Small intestine (tissue), 7 donors: ENCODE measurements at regions not wholly inside any gene's neighbourhood (a gene's known extent, or its start where the extent isn't known, plus 50 kb on each side); places are given as distances from the start of the nearest gene placed in this dataset.
"Not testable (repeated sequence)": the region's sequence is repeated elsewhere in the genome, so short reads cannot be mapped to it uniquely, and the experiment has no call there.

Source experiments
- DNase-seq, 2 donors: peaks; one replicate each; pipeline versions ENCODE4 v3.0.0 to v3.0.0-alpha.2; 2013
- FAIRE-seq: peaks from 2 replicates; lab custom pipeline; 2012; peaks lifted over from hg19 to GRCh38; lab: Jason Lieb, UNC
- H3K27ac ChIP-seq, 3 donors: one replicate each; pipeline ENCODE4 v1.5.1; 2013; ENCODE audit warnings: low read length in 2 of 3, mild to moderate bottlenecking in 2 of 3, control low read depth in 1 of 3, inconsistent platforms in 1 of 3, low read depth in 1 of 3, moderate library complexity in 1 of 3
- H3K27me3 ChIP-seq, 3 donors: one replicate each; pipeline ENCODE4 v1.6.1; 2013; ENCODE audit warnings: low read length in 3 of 3, inconsistent platforms in 1 of 3; ENCODE audit not compliant: control insufficient read depth in 3 of 3, insufficient read depth in 3 of 3
- H3K36me3 ChIP-seq, 3 donors: one replicate each; pipeline ENCODE4 v1.6.1; 2013; ENCODE audit warnings: low read length in 3 of 3, inconsistent platforms in 1 of 3, low read depth in 1 of 3, mild to moderate bottlenecking in 1 of 3, moderate library complexity in 1 of 3; ENCODE audit not compliant: control insufficient read depth in 3 of 3, insufficient read depth in 2 of 3
- H3K4me1 ChIP-seq, 3 donors: one replicate each; pipeline ENCODE4 v1.6.1; 2013; ENCODE audit warnings: low read length in 2 of 3, inconsistent platforms in 1 of 3, low read depth in 1 of 3, mild to moderate bottlenecking in 1 of 3, moderate library complexity in 1 of 3; ENCODE audit not compliant: control insufficient read depth in 3 of 3, insufficient read depth in 2 of 3
- H3K4me3 ChIP-seq, 3 donors: one replicate each; pipeline ENCODE4 v1.5.1; 2013; ENCODE audit warnings: low read length in 3 of 3, control low read depth in 1 of 3, inconsistent platforms in 1 of 3, low read depth in 1 of 3, mild to moderate bottlenecking in 1 of 3, moderate library complexity in 1 of 3
- H3K9me3 ChIP-seq, 2 donors: one replicate each; pipeline ENCODE4 v1.6.1; 2013; ENCODE audit warnings: low read depth in 1 of 2, low read length in 1 of 2; ENCODE audit not compliant: control insufficient read depth in 2 of 2, insufficient read depth in 1 of 2
- WGBS, 3 donors: extraction: QIAGEN DNeasy Blood & Tissue Kit; methylation state at CpG; one replicate each; pipeline ENCODE4 v1.1.7; 2013; 5-methylcytosine and 5-hydroxymethylcytosine counted together
- donor health status: healthy with polysubstance abuse.
- donor health status: control.
- donor health status: control.
- donor health status: Bipolar disorder and iron deficiency.
- donor health status: healthy.

DNA sequence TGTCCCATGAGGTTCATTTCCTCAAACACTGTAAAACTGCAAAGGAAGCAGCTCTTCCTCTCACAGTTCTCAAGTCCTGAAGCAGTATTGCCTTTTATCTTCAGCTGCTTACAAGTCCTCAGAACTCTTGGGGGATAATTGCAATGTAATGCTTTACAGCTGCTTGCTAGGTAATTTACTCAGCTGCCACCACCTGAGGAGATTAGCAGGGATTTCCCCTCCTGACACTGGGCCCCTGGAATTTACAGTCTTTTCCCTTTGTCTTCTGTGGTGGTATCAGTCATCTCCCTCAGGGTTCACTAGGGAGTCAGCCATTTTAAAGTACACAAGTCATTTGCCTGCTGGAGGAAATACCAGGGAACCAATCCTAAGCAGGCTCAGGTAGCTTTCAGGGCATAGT, 754.3 kb upstream of the GRAMD2B start:
- no peak for FAIRE-seq
- H3K27ac ChIP-seq, result peak overlapping the region in 1 of 3 donors; percentile 59
- peak; percentile 39 to 94 for DNase-seq
- peaks cover 0 to 3% (median 0%) of the 10 kb centered on the region in 3 donors for H3K4me1 ChIP-seq
- H3K4me3 ChIP-seq, result no peak overlapping the region
- peaks cover 0 to 2% of the 10 kb centered on the region in 2 donors for H3K9me3 ChIP-seq
- H3K27me3 ChIP-seq, result no peaks in the 10 kb centered on the region
- H3K36me3 ChIP-seq, result no peaks in the 10 kb centered on the region

DNA sequence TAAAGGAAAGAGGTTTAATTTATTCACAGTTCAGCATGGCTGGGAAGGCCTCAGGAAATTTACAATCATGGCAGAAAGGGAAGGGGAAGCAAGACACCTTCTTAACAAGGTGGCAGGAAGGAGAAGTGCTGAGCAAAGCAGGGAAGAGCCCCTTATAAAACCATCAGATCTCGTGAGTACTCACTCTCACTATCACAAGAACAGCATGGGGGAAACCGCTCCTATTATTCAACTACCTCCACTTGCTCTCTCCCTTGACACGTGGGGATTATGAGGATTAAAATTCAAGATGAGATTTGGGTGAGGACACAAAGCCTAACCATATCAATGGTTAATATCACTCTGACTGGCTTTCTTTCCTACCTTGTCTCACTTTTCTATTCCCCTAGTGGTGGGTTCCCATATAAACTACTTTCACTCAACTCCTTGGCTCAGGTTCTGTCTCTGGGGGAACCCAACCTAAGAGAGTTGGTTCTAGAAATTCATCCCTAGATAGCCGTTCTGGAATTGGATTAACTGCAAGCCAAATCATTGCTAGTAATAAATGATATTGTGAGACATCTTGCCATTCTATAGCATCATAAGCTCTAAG, 749.8 kb upstream of the GRAMD2B start:
- Histone ChIP-seq H3K27me3 (no peaks in the 10 kb centered on the region), H3K9me3 (no peaks in the 10 kb centered on the region), H3K36me3 (no peaks in the 10 kb centered on the region), H3K4me3 (no peak overlapping the region), H3K27ac (no peak overlapping the region), H3K4me1 (peaks cover 0 to 2% (median 0%) of the 10 kb centered on the region in 3 donors)
- 83 to 85% (median 85%) methylated on average over 4 of the region's 4 CpGs for WGBS, 3 donors
- FAIRE-seq (no peak), DNase-seq (no peak)

DNA sequence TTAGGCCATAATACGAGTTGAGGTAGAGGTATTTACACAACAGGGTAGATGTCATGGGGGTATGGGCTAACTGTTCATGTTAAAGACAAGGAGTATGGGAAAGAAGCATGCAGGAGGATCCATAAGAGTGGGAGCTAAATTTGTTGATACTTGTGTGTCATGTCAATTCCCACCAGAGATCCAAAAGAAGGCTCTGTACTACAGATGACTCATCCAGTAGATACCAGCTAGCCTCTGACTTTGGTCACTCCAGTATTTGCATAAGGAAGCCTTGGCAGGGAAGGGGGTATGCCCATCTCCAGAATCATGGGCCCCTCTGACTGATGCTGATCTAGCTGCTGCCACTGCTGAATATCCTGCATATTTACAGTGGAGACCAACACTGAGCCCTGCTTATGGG, 743.7 kb upstream of the GRAMD2B start:
- FAIRE-seq (no peak), DNase-seq (no peak)
- no peaks in the 10 kb centered on the region for H3K9me3 ChIP-seq
- no peaks in the 10 kb centered on the region for H3K4me1 ChIP-seq
- no peak overlapping the region for H3K27ac ChIP-seq
- H3K36me3 ChIP-seq, result no peaks in the 10 kb centered on the region
- no peaks in the 10 kb centered on the region for H3K27me3 ChIP-seq
- 72 to 92% (median 77%) methylated on average over 1 of the region's 1 CpG for WGBS, 3 donors
- H3K4me3 ChIP-seq, result no peak overlapping the region

DNA sequence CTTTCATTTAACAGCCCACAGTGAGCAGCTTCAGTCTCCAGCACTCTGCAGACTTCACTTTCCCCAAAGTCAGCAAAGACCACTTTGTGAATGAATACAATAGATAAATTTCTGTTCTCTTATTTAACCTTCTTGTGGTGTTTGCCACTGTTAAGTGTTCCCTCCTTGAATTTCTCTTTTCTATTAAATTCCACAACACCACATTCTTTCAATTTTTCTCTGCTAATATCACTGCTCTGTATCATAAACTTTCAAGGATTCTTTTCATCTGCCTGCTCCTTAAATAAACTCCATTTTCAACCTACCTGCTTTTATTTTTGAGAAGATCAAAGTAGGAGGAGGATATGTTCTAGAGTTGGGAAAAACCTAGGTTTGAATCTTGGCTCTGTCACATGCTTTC, 739.5 kb upstream of the GRAMD2B start:
- H3K9me3 ChIP-seq, result no peaks in the 10 kb centered on the region
- FAIRE-seq (no peak), DNase-seq (no peak)
- no peak overlapping the region for H3K4me3 ChIP-seq
- no peaks in the 10 kb centered on the region for H3K36me3 ChIP-seq
- H3K27ac ChIP-seq, result no peak overlapping the region
- H3K4me1 ChIP-seq, result no peaks in the 10 kb centered on the region
- H3K27me3 ChIP-seq, result no peaks in the 10 kb centered on the region

DNA sequence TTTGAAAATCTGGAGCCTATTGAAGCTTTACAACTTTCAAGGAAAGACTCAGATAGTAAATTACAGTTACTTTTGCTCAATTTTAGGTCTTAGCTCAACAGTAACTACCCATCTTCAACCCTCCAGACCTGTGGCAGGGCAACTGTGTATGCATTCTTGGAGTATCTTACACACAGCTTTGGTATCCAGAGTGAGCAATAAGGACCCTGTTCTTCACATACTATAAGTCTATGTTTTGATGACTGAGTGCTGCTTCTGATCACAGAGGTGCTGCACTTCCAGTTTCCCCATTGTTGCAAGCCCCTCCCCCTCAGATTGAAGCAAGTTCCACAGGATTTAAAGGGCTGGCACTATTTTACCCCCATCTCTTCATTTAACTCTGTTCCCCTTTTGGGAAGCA, 737.4 kb upstream of the GRAMD2B start:
- H3K27me3 ChIP-seq, result no peaks in the 10 kb centered on the region
- no peak overlapping the region for H3K27ac ChIP-seq
- no peaks in the 10 kb centered on the region for H3K36me3 ChIP-seq
- peaks cover 0 to 2% of the 10 kb centered on the region in 2 donors for H3K9me3 ChIP-seq
- H3K4me1 ChIP-seq, result no peaks in the 10 kb centered on the region
- FAIRE-seq (no peak), DNase-seq (no peak)
- no peak overlapping the region for H3K4me3 ChIP-seq

DNA sequence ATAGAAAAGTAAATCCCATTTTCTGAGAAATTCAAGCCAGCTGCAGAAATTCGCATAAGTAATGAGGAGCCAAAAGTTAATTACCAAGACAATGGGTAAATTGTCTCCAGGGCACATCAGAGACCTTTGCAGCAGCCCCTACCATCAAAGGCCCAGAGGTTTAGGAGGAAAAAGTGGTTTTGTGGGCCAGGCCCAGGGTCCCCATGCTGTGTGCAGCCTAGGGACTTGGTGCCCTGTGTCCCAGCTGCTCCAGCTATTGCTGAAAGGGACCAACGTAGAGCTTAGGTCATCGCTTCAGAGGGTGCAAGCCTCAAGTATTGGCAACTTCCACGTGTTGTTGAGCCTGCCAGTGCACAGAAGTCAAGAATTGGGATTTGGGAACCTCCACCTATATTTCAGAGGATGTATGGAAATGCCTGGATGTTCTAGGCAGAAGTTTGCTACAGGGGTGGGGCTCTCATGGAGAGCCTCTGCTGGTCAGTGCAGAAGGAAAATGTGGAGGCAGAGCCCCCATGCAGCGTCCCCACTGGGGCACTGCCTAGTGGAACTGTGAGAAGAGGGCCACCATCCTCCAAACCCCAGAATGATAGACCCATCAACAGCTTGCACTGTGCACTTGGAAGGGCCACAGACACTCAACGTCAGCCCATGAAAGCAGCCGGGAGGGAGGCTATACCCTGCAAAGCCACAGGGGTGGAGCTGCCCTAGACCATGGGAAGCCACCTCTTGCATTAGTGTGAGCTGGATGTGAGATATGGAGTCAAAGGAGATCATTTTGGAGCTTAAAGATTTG, 731.3 kb upstream of the GRAMD2B start:
- H3K36me3 ChIP-seq, H3K4me3 ChIP-seq, H3K27me3 ChIP-seq, H3K4me1 ChIP-seq, H3K27ac ChIP-seq, H3K9me3 ChIP-seq, DNase-seq, FAIRE-seq: not testable (repeated sequence)
- WGBS, 3 donors, result 85 to 89% (median 87%) methylated on average over 7 of the region's 7 CpGs

DNA sequence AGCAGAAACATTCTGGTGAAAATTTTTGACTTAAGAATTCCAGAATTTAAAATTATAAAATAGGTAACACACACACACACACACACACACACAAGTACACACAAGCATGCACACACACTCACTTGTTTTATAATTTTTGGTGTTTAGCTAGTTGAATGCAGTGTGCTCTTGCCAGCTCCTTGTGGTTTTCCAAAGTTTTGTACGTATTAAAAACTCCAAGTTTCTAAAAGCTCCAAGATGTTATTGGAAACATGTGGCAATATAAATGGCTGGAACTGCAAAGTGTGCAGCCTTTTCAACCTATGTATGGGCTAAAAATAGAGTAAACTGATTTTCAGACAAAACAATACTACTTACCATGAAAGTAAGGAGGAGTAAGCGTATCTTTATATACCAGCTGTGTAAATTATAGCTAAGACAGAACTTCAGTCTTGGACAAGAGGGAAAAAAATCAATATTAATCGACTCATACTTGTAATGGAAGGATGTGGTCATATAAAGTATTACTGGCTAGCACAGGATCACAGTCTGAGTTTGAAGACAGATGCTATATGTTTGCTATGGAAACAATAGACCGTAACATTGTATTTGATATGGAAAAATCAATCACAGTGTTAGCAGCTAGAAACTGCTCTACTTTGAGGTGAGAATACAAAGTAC, 727.1 kb upstream of the GRAMD2B start:
- Histone ChIP-seq H3K27ac (no peak overlapping the region), H3K4me3 (no peak overlapping the region), H3K36me3 (no peaks in the 10 kb centered on the region), H3K9me3 (no peaks in the 10 kb centered on the region), H3K4me1 (peaks cover 0 to 2% (median 0%) of the 10 kb centered on the region in 3 donors), H3K27me3 (no peaks in the 10 kb centered on the region)
- 47 to 67% (median 50%) methylated on average over 4 of the region's 4 CpGs for whole genome bisulfite sequencing, 3 donors
- DNase-seq (peak in 1 of 2 donors; percentile 1), FAIRE-seq (no peak)

DNA sequence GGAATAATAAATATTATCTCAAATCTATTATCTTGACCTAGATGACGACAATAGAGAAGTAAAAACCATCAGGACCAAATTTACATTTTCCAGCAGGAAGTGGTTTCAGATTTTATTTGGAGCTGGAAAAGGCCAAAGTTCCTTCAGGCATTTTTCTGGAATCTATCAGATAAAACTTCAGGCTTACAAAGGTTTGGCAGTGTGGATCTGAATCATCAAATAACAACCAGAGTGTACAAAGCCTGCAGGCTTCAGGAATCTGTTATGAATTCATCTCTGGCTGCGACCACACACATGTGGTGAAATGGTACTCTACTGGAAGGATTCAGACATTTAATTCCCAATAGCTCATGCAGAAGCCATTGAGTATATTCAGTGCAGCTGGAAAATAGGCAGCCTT, 726.4 kb upstream of the GRAMD2B start:
- Histone ChIP-seq H3K27ac (no peak overlapping the region), H3K4me3 (no peak overlapping the region), H3K9me3 (no peaks in the 10 kb centered on the region), H3K4me1 (peaks cover 0 to 2% (median 0%) of the 10 kb centered on the region in 3 donors), H3K36me3 (no peaks in the 10 kb centered on the region), H3K27me3 (no peaks in the 10 kb centered on the region)
- DNase-seq (peak in 1 of 2 donors; percentile 2), FAIRE-seq (no peak)
- 33 to 59% (median 57%) methylated on average over 2 of the region's 2 CpGs for WGBS, 3 donors
